Progenitor cell of endocrine pancreas (in vitro differentiated cells): ENCODE measurements at regions not wholly inside any gene's neighbourhood (a gene's known extent, or its start where the extent isn't known, plus 50 kb on each side); places are given as distances from the start of the nearest gene placed in this dataset.

ENCODE experiments used
- DNase-seq: peaks from one replicate; pipeline ENCODE4 v3.0.0; 2021; ENCODE audit warnings: low spot score; ENCODE audit not compliant: unreplicated experiment
- H3K27ac Mint-ChIP-seq: 2 replicates; pipeline ENCODE4 v1.8.0; 2021; ENCODE audit warnings: mild to moderate bottlenecking, moderate library complexity, mixed read lengths
- H3K27me3 Mint-ChIP-seq: 2 replicates; pipeline ENCODE4 v1.8.0; 2021; ENCODE audit warnings: mixed read lengths
- H3K36me3 Mint-ChIP-seq: 2 replicates; pipeline ENCODE4 v1.8.0; 2022; ENCODE audit warnings: mixed read lengths; ENCODE audit not compliant: insufficient read depth
- H3K4me1 Mint-ChIP-seq: 2 replicates; pipeline ENCODE4 v1.8.0; 2021; ENCODE audit warnings: low read depth, mixed read lengths
- H3K4me3 Mint-ChIP-seq: 2 replicates; pipeline ENCODE4 v1.8.0; 2021; ENCODE audit warnings: low read depth, mild to moderate bottlenecking, moderate library complexity, mixed read lengths
- H3K9me3 Mint-ChIP-seq: 2 replicates; pipeline ENCODE4 v1.8.0; 2021; ENCODE audit warnings: low read depth, mixed read lengths
- CTCF ChIP-seq: fragments of 200-600 bp; sonication (generic); IDR thresholded peaks from one replicate; pipeline ENCODE4 v1.5.0; 2021; ENCODE audit warnings: antibody characterized with exemption, mild to moderate bottlenecking; ENCODE audit not compliant: unreplicated experiment

DNA sequence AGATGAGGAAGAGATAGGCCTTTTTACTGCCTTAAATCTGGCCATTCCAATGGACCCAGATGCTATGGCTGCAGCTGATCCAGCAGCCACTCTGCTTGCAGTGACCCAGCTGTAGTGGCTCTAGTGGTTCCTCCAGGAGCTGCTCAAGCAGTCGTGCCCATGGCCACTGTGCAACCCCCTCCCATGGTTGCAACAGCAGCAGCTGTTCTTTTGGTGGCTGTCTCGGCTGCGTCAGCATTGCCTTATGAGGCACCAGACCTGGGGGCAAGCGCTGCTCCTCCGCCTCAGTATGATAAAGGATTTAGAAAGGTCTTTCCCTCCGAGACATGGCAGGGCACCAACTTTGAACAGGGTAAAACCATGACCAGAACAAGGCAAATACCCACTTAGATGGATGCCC, 384.9 kb upstream of the DCC start:
- no peak for DNase-seq
- Mint-ChIP-seq H3K27ac (no peak overlapping the region), H3K27me3 (no peaks in the 10 kb centered on the region), H3K4me1 (no peaks in the 10 kb centered on the region), H3K9me3 (no peaks in the 10 kb centered on the region), H3K36me3 (no peaks in the 10 kb centered on the region), H3K4me3 (no peak overlapping the region)
- no peak for TF ChIP-seq CTCF

DNA sequence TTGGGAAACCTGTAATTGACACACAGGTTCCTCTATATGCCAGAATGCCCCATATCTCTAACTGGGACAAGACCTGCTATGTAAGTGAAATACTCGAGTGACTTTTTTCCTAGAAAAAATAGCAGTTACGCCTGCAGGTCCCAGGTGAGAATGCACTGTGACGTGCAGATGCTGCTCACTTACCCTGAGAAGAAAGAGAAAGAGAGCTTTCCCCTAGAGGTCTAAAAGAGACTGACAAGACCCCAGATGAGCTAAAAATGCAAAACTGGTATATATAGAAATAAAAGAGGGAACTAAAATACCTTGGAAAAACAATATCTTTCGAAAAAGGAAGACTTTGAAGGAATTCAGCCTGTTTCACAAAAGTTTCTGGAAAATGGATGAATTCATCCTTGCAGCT, 383.0 kb upstream of the DCC start:
- no peak for TF ChIP-seq CTCF

DNA sequence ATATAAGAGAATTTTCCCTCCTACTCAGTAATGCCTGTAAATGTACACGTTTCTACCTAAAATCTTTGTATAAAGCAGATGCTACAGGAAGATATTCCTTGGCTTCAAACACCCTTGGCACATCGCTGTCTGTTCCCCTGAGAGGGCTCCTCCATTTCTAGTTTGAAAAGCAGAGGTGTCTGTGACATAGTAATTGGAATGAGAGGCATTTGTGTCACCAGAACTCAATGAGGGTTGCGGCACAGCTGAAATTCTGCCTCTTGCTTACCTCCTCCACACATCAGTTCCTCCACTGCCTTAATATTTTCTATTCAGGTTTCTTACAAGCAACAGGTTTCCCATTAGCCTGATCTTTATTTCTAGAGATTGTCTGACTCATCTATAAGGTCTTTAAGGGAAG, 359.9 kb upstream of the DCC start:
- Mint-ChIP-seq H3K4me3 (no peak overlapping the region), H3K27me3 (peaks cover 5% of the 10 kb centered on the region), H3K4me1 (no peaks in the 10 kb centered on the region), H3K36me3 (no peaks in the 10 kb centered on the region), H3K9me3 (no peaks in the 10 kb centered on the region), H3K27ac (no peak overlapping the region)
- no peak for DNase-seq
- TF ChIP-seq CTCF = no peak

More for the DNA sequence above, 383.0 kb upstream of the DCC start:
- H3K27ac Mint-ChIP-seq = no peak overlapping the region
- H3K9me3 Mint-ChIP-seq = no peaks in the 10 kb centered on the region
- H3K27me3 Mint-ChIP-seq = no peaks in the 10 kb centered on the region
- H3K36me3 Mint-ChIP-seq = no peaks in the 10 kb centered on the region
- no peak for DNase-seq
- no peaks in the 10 kb centered on the region for H3K4me1 Mint-ChIP-seq
- no peak overlapping the region for H3K4me3 Mint-ChIP-seq

- no peak overlapping the region for H3K27ac Mint-ChIP-seq
Measured at GRCh38 chr18:51988277-51988676, 351.7 kb upstream of the DCC start.

DNA sequence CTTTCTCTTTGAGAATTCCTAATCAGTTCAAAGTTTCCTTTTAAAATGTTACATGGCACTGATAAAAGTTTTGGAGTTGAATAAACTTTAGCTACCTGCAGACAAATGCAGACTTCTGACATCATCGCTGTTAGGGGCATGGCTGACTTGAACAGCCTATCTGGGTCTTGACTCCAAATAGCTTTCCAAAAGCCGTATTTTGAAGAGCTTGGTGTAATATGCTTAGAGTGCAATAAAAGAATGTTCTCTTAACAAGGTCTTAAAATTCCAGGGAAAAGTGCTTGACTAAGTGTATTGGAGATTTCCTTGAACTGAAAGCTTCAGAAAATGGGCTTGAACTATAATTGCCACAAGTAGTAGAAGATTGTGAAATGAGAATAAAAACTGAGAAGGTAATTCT, 342.9 kb upstream of the DCC start:
- H3K4me3 Mint-ChIP-seq = no peak overlapping the region
- no peak for DNase-seq
- no peak overlapping the region for H3K27ac Mint-ChIP-seq
- no peaks in the 10 kb centered on the region for H3K36me3 Mint-ChIP-seq
- H3K27me3 Mint-ChIP-seq = no peaks in the 10 kb centered on the region
- no peaks in the 10 kb centered on the region for H3K9me3 Mint-ChIP-seq
- no peak for TF ChIP-seq CTCF
- no peaks in the 10 kb centered on the region for H3K4me1 Mint-ChIP-seq

More at GRCh38 chr18:51988277-51988676, 351.7 kb upstream of the DCC start:
- H3K4me1 Mint-ChIP-seq = no peaks in the 10 kb centered on the region
- H3K27me3 Mint-ChIP-seq = no peaks in the 10 kb centered on the region
- DNase-seq = no peak
- TF ChIP-seq CTCF = no peak
- no peaks in the 10 kb centered on the region for H3K9me3 Mint-ChIP-seq
- no peaks in the 10 kb centered on the region for H3K36me3 Mint-ChIP-seq
- H3K4me3 Mint-ChIP-seq = no peak overlapping the region
